ENCODE measurements at regions not wholly inside any gene's neighbourhood (a gene's known extent, or its start where the extent isn't known, plus 50 kb on each side); places are given as distances from the start of the nearest gene placed in this dataset.

- Histone ChIP-seq H3K4me1 (no peaks in the 10 kb centered on the region), H3K36me3 (no peaks in the 10 kb centered on the region), H3K9me3 (no peaks in the 10 kb centered on the region), H3K27ac (no peak overlapping the region), H3K27me3 (no peaks in the 10 kb centered on the region), H3K4me3 (replicated peaks in 1 of 3) (no peak overlapping the region)
- intact Hi-C loops (cut with DNase I) = no loop called here
- TF ChIP-seq CTCF (IDR thresholded peaks at IDR 0.05) = no peak
- TF ChIP-seq POLR2A (IDR thresholded peaks at IDR 0.05) = no peak
- 96 to 98% methylated on average over 2 of the region's 2 CpGs for WGBS, 2 donors
- no peak for DNase-seq
Observed at GRCh38 chr3:5798809-5799208, 611.3 kb downstream of the EDEM1 start.

- Histone ChIP-seq H3K36me3 (no peaks in the 10 kb centered on the region), H3K27me3 (no peaks in the 10 kb centered on the region), H3K4me1 (no peaks in the 10 kb centered on the region), H3K4me3 (replicated peaks in 1 of 3) (no peak overlapping the region), H3K27ac (no peak overlapping the region), H3K9me3 (no peaks in the 10 kb centered on the region)
- intact Hi-C loops (cut with DNase I) = no loop called here
- DNase-seq = no peak
- TF ChIP-seq CTCF (IDR thresholded peaks at IDR 0.05) = no peak
Observed at GRCh38 chr3:5799398-5799797, 611.9 kb downstream of the EDEM1 start.

- no peak for DNase-seq
- H3K27me3 ChIP-seq = no peaks in the 10 kb centered on the region
- WGBS, 2 donors = 82 to 84% methylated on average over 4 of the region's 4 CpGs
- no peaks in the 10 kb centered on the region for H3K4me1 ChIP-seq
- no peaks in the 10 kb centered on the region for H3K36me3 ChIP-seq
- intact Hi-C loops (cut with DNase I) = no loop called here
- TF ChIP-seq CTCF (IDR thresholded peaks at IDR 0.05) (no peak), POLR2A (IDR thresholded peaks at IDR 0.05) (no peak)
- no peaks in the 10 kb centered on the region for H3K9me3 ChIP-seq
- H3K4me3 ChIP-seq (replicated peaks in 1 of 3) = no peak overlapping the region
- H3K27ac ChIP-seq = no peak overlapping the region
Observed at GRCh38 chr3:5800965-5801364, 613.5 kb downstream of the EDEM1 start.

DNA sequence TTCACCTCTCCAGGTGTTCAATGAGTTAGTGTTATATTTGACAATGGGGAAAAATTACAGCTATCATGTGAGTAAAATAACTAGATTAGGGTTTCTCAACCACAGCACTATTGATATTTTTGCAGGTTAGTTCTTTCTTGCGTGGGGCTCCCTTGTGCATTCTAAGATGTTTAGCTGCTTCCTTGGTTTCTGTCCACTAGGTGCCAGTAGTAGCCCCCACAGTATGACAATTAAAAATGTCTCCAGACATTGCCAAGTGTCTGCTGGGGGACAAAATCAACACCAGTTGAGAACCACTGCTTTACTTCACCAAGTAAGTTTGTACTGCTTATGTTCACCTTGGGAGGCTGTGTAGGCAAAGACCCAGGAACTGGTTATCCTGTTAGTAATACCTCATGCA is 618.7 kb downstream of the EDEM1 start:
- WGBS, 2 donors = 64 to 79% methylated on average over 1 of the region's 1 CpG
- H3K9me3 ChIP-seq = no peaks in the 10 kb centered on the region
- H3K4me3 ChIP-seq (replicated peaks in 1 of 3) = no peak overlapping the region
- peak in 1 of 2 donors; percentile 6 for DNase-seq
- no peaks in the 10 kb centered on the region for H3K27me3 ChIP-seq
- no peaks in the 10 kb centered on the region for H3K4me1 ChIP-seq
- TF ChIP-seq CTCF (IDR thresholded peaks at IDR 0.05) (peak in 3 of 6 experiments; percentile 24 to 39 (median 25)), POLR2A (IDR thresholded peaks at IDR 0.05) (no peak)
- no peaks in the 10 kb centered on the region for H3K36me3 ChIP-seq
- intact Hi-C loops (cut with DNase I) = no loop called here
- no peak overlapping the region for H3K27ac ChIP-seq

DNA sequence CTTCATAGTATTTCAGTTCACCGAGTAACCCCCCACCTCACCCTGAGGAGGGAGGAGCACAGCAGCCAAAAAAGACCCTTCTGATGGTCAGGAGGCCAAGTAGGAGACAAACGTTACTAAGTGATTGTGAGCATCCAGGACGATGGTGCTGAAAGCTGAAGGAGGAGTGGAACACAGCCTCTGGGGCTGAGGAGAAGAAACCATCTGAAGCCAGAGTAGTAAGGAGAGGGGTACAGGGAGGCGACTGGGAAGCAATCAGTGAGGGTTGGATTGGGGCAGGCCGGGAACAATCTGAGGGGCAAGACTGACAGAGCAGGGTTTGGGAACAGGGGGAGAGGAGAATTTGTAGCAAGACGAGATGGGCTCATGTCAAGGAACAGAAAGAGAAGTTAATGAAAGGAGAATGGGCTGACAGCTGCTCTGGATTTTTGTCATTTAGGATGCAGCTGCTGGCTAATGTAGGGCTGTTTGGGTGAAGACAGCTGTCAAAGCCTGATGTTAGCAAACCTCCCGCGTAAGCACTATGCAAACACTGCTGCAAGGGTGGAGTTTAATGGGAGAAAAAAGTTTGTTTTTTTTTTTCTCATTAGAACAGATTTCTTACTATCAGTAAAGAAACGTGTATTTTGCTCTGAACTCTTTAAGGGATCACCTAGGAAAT is 622.2 kb downstream of the EDEM1 start:
- H3K36me3 ChIP-seq = no peaks in the 10 kb centered on the region
- no peaks in the 10 kb centered on the region for H3K9me3 ChIP-seq
- no peak overlapping the region for H3K4me3 ChIP-seq (replicated peaks in 1 of 3)
- intact Hi-C loops (cut with DNase I) = no loop called here
- TF ChIP-seq POLR2A (IDR thresholded peaks at IDR 0.05) (no peak), CTCF (IDR thresholded peaks at IDR 0.05) (no peak)
- no peak for DNase-seq
- H3K27ac ChIP-seq = no peak overlapping the region
- H3K4me1 ChIP-seq = no peaks in the 10 kb centered on the region
- WGBS, 2 donors = 59 to 67% methylated on average over 9 of the region's 9 CpGs
- no peaks in the 10 kb centered on the region for H3K27me3 ChIP-seq
